H1 (cell line): ENCODE measurements at regions not wholly inside any gene's neighbourhood (a gene's known extent, or its start where the extent isn't known, plus 50 kb on each side); places are given as distances from the start of the nearest gene placed in this dataset.

Experiments used
- CTCF ChIA-PET: fragments of 300-600 bp; sonication (Branson Sonifier 250); formaldehyde crosslinking; loops from one replicate; lab custom pipeline; 2021; ENCODE audit not compliant: partially characterized antibody; lab: Charles Lee
- POLR2A ChIA-PET: fragments of 300-600 bp; sonication (Branson Sonifier 250); formaldehyde crosslinking; loops from one replicate; lab custom pipeline; 2021; ENCODE audit warnings: inconsistent platforms; ENCODE audit not compliant: partially characterized antibody; lab: Charles Lee
- DNase-seq, 2 experiments: peaks; one replicate each; pipeline versions ENCODE4 v3.0.0 to v3.0.0-alpha.2; 2010 to 2022; ENCODE audit warnings: low spot score in 2 of 2, low read depth in 1 of 2, mixed read lengths in 1 of 2
- FAIRE-seq: peaks from 2 replicates; lab custom pipeline; 2011; peaks lifted over from hg19 to GRCh38; lab: Jason Lieb, UNC
- H2AFZ ChIP-seq: 2 replicates; pipeline ENCODE4 v1.8.1; 2012; ENCODE audit warnings: low read length, inconsistent platforms
- H2AK5ac ChIP-seq: 2 replicates; pipeline ENCODE4 v1.6.1; 2013; ENCODE audit warnings: low read depth, low read length
- H2BK120ac ChIP-seq: replicated peaks from 2 replicates; pipeline ENCODE3; 2013; ENCODE audit warnings: low read depth, low read length, inconsistent platforms
- H2BK12ac ChIP-seq: 2 replicates; pipeline ENCODE4 v1.6.1; 2013; ENCODE audit warnings: low read depth, low read length
- H2BK15ac ChIP-seq: 2 replicates; pipeline ENCODE4 v1.6.1; 2013; ENCODE audit warnings: low read length
- H2BK20ac ChIP-seq: 2 replicates; pipeline ENCODE4 v1.6.1; 2013; ENCODE audit warnings: low read length
- H2BK5ac ChIP-seq: 2 replicates; pipeline ENCODE4 v1.6.1; 2013; ENCODE audit warnings: low read depth, low read length
- H3K14ac ChIP-seq: 2 replicates; pipeline ENCODE4 v1.6.1; 2013; ENCODE audit warnings: inconsistent platforms; ENCODE audit not compliant: insufficient read length
- H3K18ac ChIP-seq: 2 replicates; pipeline ENCODE4 v1.6.1; 2013; ENCODE audit warnings: low read length; ENCODE audit errors: extremely low read depth
- H3K23ac ChIP-seq: 2 replicates; pipeline ENCODE4 v1.6.1; 2013; ENCODE audit warnings: inconsistent platforms; ENCODE audit not compliant: insufficient read length
- H3K23me2 ChIP-seq: 2 replicates; pipeline ENCODE4 v1.6.1; 2013; ENCODE audit warnings: low read depth, low read length
- H3K27ac ChIP-seq: 2 replicates; pipeline ENCODE4 v1.6.1; 2011; ENCODE audit warnings: low read depth, low read length, inconsistent platforms
- H3K27me3 ChIP-seq, 4 experiments: replicated peaks in 1 of 4; 1 replicate in 1 of 4; 2 replicates in 3 of 4; pipeline versions ENCODE4 v1.6.1 to v1.8.1; 2011 to 2013; ENCODE audit warnings: low read length in 3 of 4, mild to moderate bottlenecking in 3 of 4, inconsistent platforms in 2 of 4, mixed read lengths in 2 of 4, moderate library complexity in 1 of 4; ENCODE audit not compliant: control insufficient read depth in 3 of 4, insufficient read depth in 3 of 4; ENCODE audit errors: extremely low read depth in 1 of 4
- H3K36me3 ChIP-seq, 4 experiments: 2 replicates each; pipeline versions ENCODE4 v1.6.1 to v1.8.1; 2011 to 2013; ENCODE audit warnings: mild to moderate bottlenecking in 4 of 4, low read length in 3 of 4, moderate library complexity in 2 of 4, control low read depth in 1 of 4, inconsistent platforms in 1 of 4; ENCODE audit not compliant: insufficient read depth in 4 of 4, control insufficient read depth in 2 of 4
- H3K4ac ChIP-seq: replicated peaks from 2 replicates; pipeline ENCODE3; 2013; ENCODE audit warnings: low read length, low read depth, mixed read lengths, inconsistent platforms; ENCODE audit not compliant: insufficient read length
- H3K4me1 ChIP-seq, 4 experiments: replicated peaks in 1 of 4; 1 replicate in 1 of 4; 2 replicates in 3 of 4; pipeline versions ENCODE4 v1.6.1 to v1.8.1; 2011 to 2013; ENCODE audit warnings: low read length in 3 of 4, inconsistent platforms in 2 of 4, mixed read lengths in 1 of 4; ENCODE audit not compliant: insufficient read depth in 4 of 4, control insufficient read depth in 3 of 4
- H3K4me2 ChIP-seq, 2 experiments: 2 replicates each; pipeline versions ENCODE4 v1.6.1 to v1.8.1; 2011 to 2013; ENCODE audit warnings: low read depth in 2 of 2, low read length in 2 of 2, control low read depth in 1 of 2, inconsistent platforms in 1 of 2, mild to moderate bottlenecking in 1 of 2; ENCODE audit not compliant: insufficient read depth in 1 of 2
- H3K4me3 ChIP-seq, 4 experiments: fragments of 200-600, 300-600 bp in 1 of 4; sonication (generic), shearing (Covaris generic), sonication (Bioruptor Twin) in 1 of 4; 2 replicates each; pipeline versions ENCODE4 v1.5.1 to v1.8.1; 2011 to 2016; ENCODE audit warnings: low read length in 4 of 4, low read depth in 3 of 4, control low read depth in 2 of 4, inconsistent platforms in 2 of 4, mild to moderate bottlenecking in 2 of 4, mixed read lengths in 1 of 4, moderate library complexity in 1 of 4; ENCODE audit not compliant: insufficient read depth in 2 of 4; ENCODE audit errors: extremely low read depth in 1 of 4
- H3K56ac ChIP-seq: replicated peaks from 2 replicates; pipeline ENCODE3; 2013; ENCODE audit warnings: low read depth, mild to moderate bottlenecking, mixed read lengths, low read length, inconsistent platforms; ENCODE audit not compliant: insufficient read length
- H3K79me1 ChIP-seq: 2 replicates; pipeline ENCODE4 v1.6.1; 2013; ENCODE audit warnings: low read depth, low read length, control low read depth
- H3K79me2 ChIP-seq, 2 experiments: 2 replicates each; pipeline versions ENCODE4 v1.6.1 to v1.8.1; 2012 to 2013; ENCODE audit warnings: low read length in 2 of 2, mild to moderate bottlenecking in 2 of 2, inconsistent platforms in 1 of 2; ENCODE audit not compliant: insufficient read depth in 2 of 2, control insufficient read depth in 1 of 2
- H3K9ac ChIP-seq, 4 experiments: replicated peaks in 1 of 4; 1 replicate in 1 of 4; 2 replicates in 3 of 4; pipeline versions ENCODE4 v1.6.1 to v1.8.1; 2011 to 2013; ENCODE audit warnings: low read depth in 3 of 4, low read length in 3 of 4, control low read depth in 2 of 4, mild to moderate bottlenecking in 2 of 4, moderate library complexity in 2 of 4, inconsistent platforms in 1 of 4; ENCODE audit errors: extremely low read depth in 1 of 4
- H3K9me3 ChIP-seq, 2 experiments: 2 replicates each; pipeline versions ENCODE4 v1.6.1 to v1.8.1; 2012 to 2013; ENCODE audit warnings: mild to moderate bottlenecking in 2 of 2, moderate library complexity in 2 of 2, control low read depth in 1 of 2, inconsistent platforms in 1 of 2, low read depth in 1 of 2, low read length in 1 of 2, mixed read lengths in 1 of 2; ENCODE audit not compliant: insufficient read depth in 2 of 2
- H4K20me1 ChIP-seq, 2 experiments: replicated peaks in 1 of 2; 2 replicates each; pipeline versions ENCODE3 to v1.8.1; 2011 to 2013; ENCODE audit warnings: inconsistent platforms in 2 of 2, low read length in 2 of 2, mild to moderate bottlenecking in 1 of 2; ENCODE audit not compliant: insufficient read depth in 2 of 2, control insufficient read depth in 1 of 2
- H4K5ac ChIP-seq: 2 replicates; pipeline ENCODE4 v1.6.1; 2013; ENCODE audit warnings: low read length, low read depth, mixed read lengths, inconsistent platforms; ENCODE audit not compliant: insufficient read length
- H4K8ac ChIP-seq: 2 replicates; pipeline ENCODE4 v1.8.0; 2013; ENCODE audit warnings: mild to moderate bottlenecking, moderate library complexity, low read length, inconsistent platforms; ENCODE audit not compliant: insufficient read depth; ENCODE audit errors: extremely low read depth
- H4K91ac ChIP-seq: replicated peaks from 2 replicates; pipeline ENCODE3; 2013; ENCODE audit warnings: low read length, mixed read lengths, inconsistent platforms; ENCODE audit not compliant: insufficient read length
- BRCA1 ChIP-seq: IDR thresholded peaks from 2 replicates; pipeline ENCODE4 v1.6.1; 2012; ENCODE audit warnings: low read depth, low read length, improper control_type of control experiment
- CTCF ChIP-seq, 3 experiments: IDR thresholded peaks; 1 replicate in 2 of 3; 2 replicates in 1 of 3; pipeline versions ENCODE4 v1.5.1 to v1.6.1; 2011; ENCODE audit warnings: low read length in 3 of 3, mild to moderate bottlenecking in 3 of 3, inconsistent platforms in 2 of 3, low read depth in 1 of 3, moderate library complexity in 1 of 3; ENCODE audit not compliant: insufficient read depth in 1 of 3; ENCODE audit errors: control extremely low read depth in 1 of 3
- E2F6 ChIP-seq: IDR thresholded peaks from 2 replicates; pipeline ENCODE4 v1.6.1; 2012; ENCODE audit warnings: inconsistent platforms
- EGR1 ChIP-seq: IDR thresholded peaks from 2 replicates; pipeline ENCODE4 v1.6.1; 2011; ENCODE audit warnings: low read depth, low read length, borderline replicate concordance
- EZH2 ChIP-seq: fragments of 200-600 bp; sonication (generic); IDR thresholded peaks from 2 replicates; pipeline ENCODE4 v1.7.1; 2012; ENCODE audit warnings: low read depth, mild to moderate bottlenecking, moderate library complexity, low read length, inconsistent platforms; ENCODE audit not compliant: severe bottlenecking
- KDM5A ChIP-seq: fragments of 200-600 bp; IDR thresholded peaks from 2 replicates; pipeline ENCODE4 v1.7.1; 2012; ENCODE audit warnings: mild to moderate bottlenecking, low read length, inconsistent platforms, mixed read lengths
- POLR2A ChIP-seq, 2 experiments: IDR thresholded peaks; 1 replicate in 1 of 2; 2 replicates in 1 of 2; pipeline ENCODE4 v1.6.1; 2011; ENCODE audit warnings: low read depth in 2 of 2, low read length in 2 of 2, mild to moderate bottlenecking in 2 of 2; ENCODE audit errors: control extremely low read depth in 1 of 2
- SIN3A ChIP-seq, 2 experiments: IDR thresholded peaks in 1 of 2; conservative IDR thresholded peaks in 1 of 2; 2 replicates each; pipeline ENCODE4 v1.6.1; 2011 to 2012; ENCODE audit warnings: low read length in 2 of 2, improper control_type of control experiment in 1 of 2, low read depth in 1 of 2, mild to moderate bottlenecking in 1 of 2
- SP4 ChIP-seq: IDR thresholded peaks from 2 replicates; pipeline ENCODE4 v1.6.1; 2012; ENCODE audit warnings: low read length, inconsistent platforms
- WGBS, 2 experiments: shearing (Covaris generic) in 1 of 2; methylation state at CpG; one replicate each; pipeline versions ENCODE4 v1.1.6 to v1.1.7; 2013 to 2015; ENCODE audit warnings: low lambda C conversion rate in 2 of 2, mixed read lengths in 2 of 2, inconsistent platforms in 1 of 2, low coverage in 1 of 2, missing lambda C conversion rate in 1 of 2; ENCODE audit not compliant: insufficient replicate concordance in 2 of 2, insufficient coverage in 1 of 2, insufficient read length in 1 of 2; ENCODE audit errors: extremely low coverage in 1 of 2, missing lambda C conversion rate in 1 of 2; 5-methylcytosine and 5-hydroxymethylcytosine counted together

GRCh38 chr10:78342827-78343653 lies 309.4 kb downstream of the RPS24 start:
- no peak overlapping the region for H2AK5ac ChIP-seq
- H2AFZ ChIP-seq: no peak overlapping the region
- H2BK20ac ChIP-seq: no peak overlapping the region
- no peaks in the 10 kb centered on the region for H3K4me1 ChIP-seq
- no peaks in the 10 kb centered on the region for H4K20me1 ChIP-seq
- no peak overlapping the region for H3K4ac ChIP-seq
- no peak overlapping the region; the same call in 1 of the 2 replicates for H4K8ac ChIP-seq
- no peak overlapping the region for H2BK5ac ChIP-seq
- 0 out of 4 replicates have a peak, but pooled peaks cover 0 to 3% of the 10 kb centered on the region in 2 experiments for H3K9me3 ChIP-seq
- FAIRE-seq (no peak), DNase-seq (peak in 1 of 2 experiments; percentile 32)
- H3K14ac ChIP-seq: no peak overlapping the region
- H3K27ac ChIP-seq: no peak overlapping the region
- no peak overlapping the region for H3K4me3 ChIP-seq
- H2BK15ac ChIP-seq: no peak overlapping the region
- H2BK12ac ChIP-seq: no peak overlapping the region
- no peak overlapping the region for H4K91ac ChIP-seq
- 74% methylated on average over 11 of the region's 11 CpGs; no CpG with 5 or more reads in 1 of the 2 experiments for WGBS, 2 experiments
- no peaks in the 10 kb centered on the region for H3K79me2 ChIP-seq
- no peaks in the 10 kb centered on the region for H3K79me1 ChIP-seq
- H3K56ac ChIP-seq: no peak overlapping the region
- no peaks in the 10 kb centered on the region; a peak in 1 of 7 replicates for H3K27me3 ChIP-seq
- H3K36me3 ChIP-seq: no peaks in the 10 kb centered on the region
- POLR2A ChIA-PET: no interaction called here
- H4K5ac ChIP-seq: no peak overlapping the region
- H2BK120ac ChIP-seq: no peak overlapping the region
- H3K18ac ChIP-seq: no peak overlapping the region
- H3K9ac ChIP-seq: no peak overlapping the region
- no peak overlapping the region for H3K4me2 ChIP-seq
- no peak overlapping the region for H3K23ac ChIP-seq
- CTCF ChIA-PET: interaction anchor here (0.6 kb wide), 1 partner anchor 11 kb away, joined by 3 read pairs; no protein-coding TSS in a partner anchor
- no peaks in the 10 kb centered on the region; the same call in 1 of the 2 replicates for H3K23me2 ChIP-seq
- TF ChIP-seq EGR1 (no peak), BRCA1 (no peak), EZH2 (no peak), POLR2A (IDR thresholded peaks at IDR 0.05; ENCODE audit: control extremely low read depth in 1 of 2, low read depth in 2 of 2, low read length in 2 of 2) (no peak), KDM5A (no peak), SIN3A (conservative IDR thresholded peaks at IDR 0.05 in 1 of 2, IDR thresholded peaks at IDR 0.05 in 1 of 2; ENCODE audit: low read depth in 1 of 2, low read length in 2 of 2) (no peak), SP4 (no peak), CTCF (IDR thresholded peaks at IDR 0.05; ENCODE audit: control extremely low read depth in 1 of 3, insufficient read depth in 1 of 3, low read depth in 1 of 3, low read length in 3 of 3) (no peak), E2F6 (no peak)
